Ovary (tissue), 3 donors: ENCODE measurements at regions not wholly inside any gene's neighbourhood (a gene's known extent, or its start where the extent isn't known, plus 50 kb on each side); places are given as distances from the start of the nearest gene placed in this dataset.

Experiments used
- EP300 ChIP-seq: sonication (generic); formaldehyde crosslinking; IDR thresholded peaks from one replicate; pipeline ENCODE4 v1.6.1; 2017; ENCODE audit warnings: antibody characterized with exemption
- TF ChIP-seq, protein P1 (sequence below), 3 donors: fragments of 450-650 bp in 2 of 3; fragments of 200-600 bp in 1 of 3; IDR thresholded peaks; one replicate each; pipeline versions ENCODE4 v1.5.1 to v1.8.0; 2016 to 2022; ENCODE audit warnings: antibody characterized with exemption in 3 of 3, mild to moderate bottlenecking in 1 of 3
- donor health status: DM: no; HTN: no; CAD: no.

DNA sequence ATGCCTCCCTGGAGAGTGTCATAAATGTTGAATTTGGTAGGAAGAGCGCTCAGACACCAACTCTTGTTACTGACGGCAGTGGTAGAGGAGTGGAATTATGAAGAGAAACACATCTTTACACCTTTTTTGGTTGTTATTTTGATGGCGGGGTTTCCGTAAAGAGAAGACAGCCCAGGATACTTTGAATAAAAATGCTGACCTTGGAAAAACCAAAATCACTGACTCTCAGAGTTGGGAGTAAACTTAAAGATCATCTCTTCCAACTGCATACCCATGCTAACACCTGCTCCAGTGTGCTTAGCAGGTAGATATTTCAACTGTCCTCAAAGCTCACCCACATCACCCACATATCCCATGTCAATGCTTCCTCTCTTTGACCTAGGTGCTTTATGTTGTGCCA lies 498.6 kb downstream of the LIG4 start:
- no peak for TF ChIP-seq EP300
- TF ChIP-seq, protein P1, sequence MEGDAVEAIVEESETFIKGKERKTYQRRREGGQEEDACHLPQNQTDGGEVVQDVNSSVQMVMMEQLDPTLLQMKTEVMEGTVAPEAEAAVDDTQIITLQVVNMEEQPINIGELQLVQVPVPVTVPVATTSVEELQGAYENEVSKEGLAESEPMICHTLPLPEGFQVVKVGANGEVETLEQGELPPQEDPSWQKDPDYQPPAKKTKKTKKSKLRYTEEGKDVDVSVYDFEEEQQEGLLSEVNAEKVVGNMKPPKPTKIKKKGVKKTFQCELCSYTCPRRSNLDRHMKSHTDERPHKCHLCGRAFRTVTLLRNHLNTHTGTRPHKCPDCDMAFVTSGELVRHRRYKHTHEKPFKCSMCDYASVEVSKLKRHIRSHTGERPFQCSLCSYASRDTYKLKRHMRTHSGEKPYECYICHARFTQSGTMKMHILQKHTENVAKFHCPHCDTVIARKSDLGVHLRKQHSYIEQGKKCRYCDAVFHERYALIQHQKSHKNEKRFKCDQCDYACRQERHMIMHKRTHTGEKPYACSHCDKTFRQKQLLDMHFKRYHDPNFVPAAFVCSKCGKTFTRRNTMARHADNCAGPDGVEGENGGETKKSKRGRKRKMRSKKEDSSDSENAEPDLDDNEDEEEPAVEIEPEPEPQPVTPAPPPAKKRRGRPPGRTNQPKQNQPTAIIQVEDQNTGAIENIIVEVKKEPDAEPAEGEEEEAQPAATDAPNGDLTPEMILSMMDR (IDR thresholded peaks at IDR 0.05) = no peak
